GM12878 (cell line): ENCODE measurements at regions not wholly inside any gene's neighbourhood (a gene's known extent, or its start where the extent isn't known, plus 50 kb on each side); places are given as distances from the start of the nearest gene placed in this dataset.

Source experiments
- BHLHE40 ChIP-seq, 2 experiments: fragments of 450-650 bp in 1 of 2; IDR thresholded peaks; 2 replicates each; pipeline ENCODE4 v1.6.1; 2011 to 2017; ENCODE audit warnings: low read depth in 2 of 2, borderline replicate concordance in 1 of 2, improper control_type of control experiment in 1 of 2, low read length in 1 of 2, mild to moderate bottlenecking in 1 of 2
- BMI1 ChIP-seq: fragments of 450-650 bp; IDR thresholded peaks from 2 replicates; pipeline ENCODE4 v1.6.1; 2016; ENCODE audit warnings: mild to moderate bottlenecking, moderate library complexity, borderline replicate concordance
- CBX5 ChIP-seq: sonication (generic); IDR thresholded peaks from 2 replicates; pipeline ENCODE4 v1.6.1; 2016; ENCODE audit warnings: low read depth, moderate library complexity, mild to moderate bottlenecking, inconsistent platforms
- CHD1 ChIP-seq: IDR thresholded peaks from 2 replicates; pipeline ENCODE4 v1.6.1; 2012; ENCODE audit warnings: low read depth, low read length, improper control_type of control experiment
- EGR1 ChIP-seq, 2 experiments: IDR thresholded peaks; 1 replicate in 1 of 2; 2 replicates in 1 of 2; pipeline ENCODE4 v1.6.1; 2011 to 2012; ENCODE audit warnings: low read depth in 2 of 2, low read length in 2 of 2, borderline replicate concordance in 1 of 2, mild to moderate bottlenecking in 1 of 2, moderate library complexity in 1 of 2
- GABPA ChIP-seq: IDR thresholded peaks from 2 replicates; pipeline ENCODE4 v1.6.1; 2014; ENCODE audit warnings: antibody characterized with exemption, low read depth, mild to moderate bottlenecking, inconsistent platforms
- GATAD2B ChIP-seq: fragments of 450-650 bp; conservative IDR thresholded peaks from 2 replicates; pipeline ENCODE4 v1.6.1; 2017; ENCODE audit warnings: low read depth, mild to moderate bottlenecking, moderate library complexity
- MEF2B ChIP-seq: fragments of 450-650 bp; IDR thresholded peaks from 2 replicates; pipeline ENCODE4 v1.6.1; 2018; ENCODE audit warnings: mild to moderate bottlenecking, moderate library complexity; ENCODE audit not compliant: partially characterized antibody, poor library complexity, severe bottlenecking
- MLLT1 ChIP-seq: fragments of 450-650 bp; IDR thresholded peaks from 2 replicates; pipeline ENCODE4 v1.6.1; 2016; ENCODE audit warnings: mild to moderate bottlenecking
- MTA3 ChIP-seq: IDR thresholded peaks from 2 replicates; pipeline ENCODE4 v1.6.1; 2012; ENCODE audit warnings: low read length, inconsistent platforms, borderline replicate concordance
- NBN ChIP-seq: fragments of 450-650 bp; IDR thresholded peaks from 2 replicates; pipeline ENCODE4 v1.6.1; 2016
- NFYB ChIP-seq: IDR thresholded peaks from 2 replicates; pipeline ENCODE4 v1.6.1; 2011; ENCODE audit warnings: low read depth, mild to moderate bottlenecking, low read length, improper control_type of control experiment, moderate library complexity; ENCODE audit not compliant: insufficient read depth
- NR2C1 ChIP-seq: fragments of 450-650 bp; IDR thresholded peaks from 2 replicates; pipeline ENCODE4 v1.6.1; 2017; ENCODE audit warnings: antibody characterized with exemption, mild to moderate bottlenecking, moderate library complexity
- PAX5 ChIP-seq: IDR thresholded peaks from 2 replicates; pipeline ENCODE4 v1.6.1; 2011; ENCODE audit warnings: low read depth, low read length, borderline replicate concordance
- PBX3 ChIP-seq: IDR thresholded peaks from 2 replicates; pipeline ENCODE4 v1.6.1; 2011; ENCODE audit warnings: mild to moderate bottlenecking, low read depth, low read length, moderate library complexity; ENCODE audit not compliant: insufficient replicate concordance
- SREBF1 ChIP-seq: IDR thresholded peaks from 2 replicates; pipeline ENCODE4 v1.6.1; 2012; ENCODE audit warnings: mild to moderate bottlenecking, low read length
- STAT1 ChIP-seq: fragments of 450-650 bp; conservative IDR thresholded peaks from 2 replicates; pipeline ENCODE4 v1.6.1; 2014; ENCODE audit warnings: antibody characterized with exemption, mild to moderate bottlenecking
- SUZ12 ChIP-seq: fragments of 200-600 bp; sonication (generic); IDR thresholded peaks from one replicate; pipeline ENCODE4 v1.6.1; 2018; ENCODE audit warnings: antibody characterized with exemption, mild to moderate bottlenecking; ENCODE audit not compliant: unreplicated experiment
- USF2 ChIP-seq: IDR thresholded peaks from 2 replicates; pipeline ENCODE4 v1.6.1; 2011; ENCODE audit warnings: low read depth, low read length, improper control_type of control experiment, borderline replicate concordance
- ZBTB33 ChIP-seq: fragments of 450-650 bp; IDR thresholded peaks from 2 replicates; pipeline ENCODE4 v1.6.1; 2017; ENCODE audit warnings: mild to moderate bottlenecking
- ZNF622 ChIP-seq: fragments of 450-650 bp; IDR thresholded peaks from 2 replicates; pipeline ENCODE4 v1.6.1; 2017; ENCODE audit warnings: mild to moderate bottlenecking, inconsistent platforms
- ZNF687 ChIP-seq: fragments of 450-650 bp; IDR thresholded peaks from 2 replicates; pipeline ENCODE4 v1.6.1; 2017; ENCODE audit warnings: mild to moderate bottlenecking, moderate library complexity

- no peak for TF ChIP-seq PBX3
- TF ChIP-seq SUZ12: no peak
- peak; percentile 48; the same call in 1 of the 2 replicates for TF ChIP-seq ZNF687
- peak; percentile 71; the same call in 1 of the 2 replicates for TF ChIP-seq NBN
- TF ChIP-seq GATAD2B: 0 out of 2 replicates have a peak, but pooled peaks have one; percentile 32
- peak; percentile 57; the same call in 1 of the 2 replicates for TF ChIP-seq GABPA
- peak in 1 of 2 experiments; percentile 53; a peak in 1 of 4 replicates for TF ChIP-seq BHLHE40 (IDR thresholded peaks at IDR 0.05; ENCODE audit: borderline replicate concordance in 1 of 2, low read depth in 2 of 2, low read length in 1 of 2)
- peak; percentile 25 for TF ChIP-seq MEF2B
- TF ChIP-seq STAT1: no peak
- TF ChIP-seq MLLT1: no peak
- TF ChIP-seq ZNF622: no peak
- no peak for TF ChIP-seq MTA3
- no peak for TF ChIP-seq CHD1
- TF ChIP-seq NFYB: no peak
- TF ChIP-seq CBX5: no peak
- TF ChIP-seq ZBTB33: no peak
- TF ChIP-seq PAX5: no peak
- no peak for TF ChIP-seq EGR1 (IDR thresholded peaks at IDR 0.05; ENCODE audit: borderline replicate concordance in 1 of 2, low read depth in 2 of 2, low read length in 2 of 2)
- TF ChIP-seq BMI1: no peak
- TF ChIP-seq USF2: no peak; the same call in 1 of the 2 replicates
- TF ChIP-seq NR2C1: no peak
- no peak for TF ChIP-seq SREBF1
These were observed 225.9 kb upstream of the NR4A3 start (continued) for GRCh38 chr9:99595796-99596195.
